ENCODE measurements at regions not wholly inside any gene's neighbourhood (a gene's known extent, or its start where the extent isn't known, plus 50 kb on each side); places are given as distances from the start of the nearest gene placed in this dataset.
"Not testable (repeated sequence)": the region's sequence is repeated elsewhere in the genome, so short reads cannot be mapped to it uniquely, and the experiment has no call there.

GRCh38 chr6:27854421-27854820 is 57.8 kb downstream of the OR2B2 start:
- DNase-seq, result no peak

- DNase-seq, result no peak
Observed at GRCh38 chr6:27851440-27851839, 60.8 kb downstream of the OR2B2 start.

- DNase-seq, result not testable (repeated sequence)
Observed at GRCh38 chr6:27849001-27849400, 63.2 kb downstream of the OR2B2 start.

GRCh38 chr6:27847706-27848105 is 64.5 kb downstream of the OR2B2 start:
- no peak for DNase-seq

GRCh38 chr6:27840572-27840971 is 71.6 kb downstream of the OR2B2 start:
- DNase-seq, result no peak

GRCh38 chr6:27839626-27840475 is 72.3 kb downstream of the OR2B2 start:
- no peak for DNase-seq

- no peak for DNase-seq
Observed at GRCh38 chr6:27838945-27839625, 73.1 kb downstream of the OR2B2 start.

GRCh38 chr6:27838058-27838944 is 73.9 kb downstream of the OR2B2 start:
- DNase-seq, result peak; percentile 98

- no peak for DNase-seq
Observed at GRCh38 chr6:27837625-27838057, 74.6 kb downstream of the OR2B2 start.

- DNase-seq, result peak; percentile 76
Observed at GRCh38 chr6:27836783-27837624, 75.2 kb downstream of the OR2B2 start.

GRCh38 chr6:27836141-27836782 is 75.9 kb downstream of the OR2B2 start:
- no peak for DNase-seq

GRCh38 chr6:27834879-27835549 is 77.2 kb downstream of the OR2B2 start:
- DNase-seq, result no peak

- DNase-seq, result no peak
Observed at GRCh38 chr6:27834384-27834783, 77.8 kb downstream of the OR2B2 start.

GRCh38 chr6:27831434-27832081 is 80.6 kb downstream of the OR2B2 start:
- DNase-seq, result peak; percentile 37

GRCh38 chr6:27830600-27831433 is 81.4 kb downstream of the OR2B2 start:
- DNase-seq, result not testable (repeated sequence)

- no peak for DNase-seq
Observed at GRCh38 chr6:27830212-27830599, 82.0 kb downstream of the OR2B2 start.

GRCh38 chr6:27829453-27830211 is 82.6 kb downstream of the OR2B2 start:
- no peak for DNase-seq

- DNase-seq, result not testable (repeated sequence)
Observed at GRCh38 chr6:27827477-27827876, 84.7 kb downstream of the OR2B2 start.

GRCh38 chr6:27826612-27826985 is 85.6 kb downstream of the OR2B2 start:
- not testable (repeated sequence) for DNase-seq

Data from NCI-H2081 treated with DMSO at 0.1 percent for 48 hours (cell line).